GM03348 (cell line): ENCODE measurements at regions not wholly inside any gene's neighbourhood (a gene's known extent, or its start where the extent isn't known, plus 50 kb on each side); places are given as distances from the start of the nearest gene placed in this dataset.

Source experiments
- DNase-seq: peaks from one replicate; pipeline ENCODE4 v3.0.0; 2012; ENCODE audit warnings: low spot score

- no peak for DNase-seq
These were observed 118.5 kb upstream of the ADCY1 start for GRCh38 chr7:45455662-45456061.

- DNase-seq, result no peak
These were observed 118.1 kb upstream of the ADCY1 start for GRCh38 chr7:45456105-45456504.

- DNase-seq, result no peak
These were observed 117.2 kb upstream of the ADCY1 start for GRCh38 chr7:45456747-45457524.

GRCh38 chr7:45457591-45457990 lies 116.6 kb upstream of the ADCY1 start:
- DNase-seq, result no peak

GRCh38 chr7:45459476-45459875 lies 114.7 kb upstream of the ADCY1 start:
- DNase-seq, result no peak

GRCh38 chr7:45460379-45460778 lies 113.8 kb upstream of the ADCY1 start:
- no peak for DNase-seq

- no peak for DNase-seq
These were observed 113.1 kb upstream of the ADCY1 start for GRCh38 chr7:45461026-45461425.

GRCh38 chr7:45469103-45469502 lies 105.1 kb upstream of the ADCY1 start:
- DNase-seq, result no peak

GRCh38 chr7:45470031-45470430 lies 104.1 kb upstream of the ADCY1 start:
- DNase-seq, result no peak

- no peak for DNase-seq
These were observed 94.4 kb upstream of the ADCY1 start for GRCh38 chr7:45479781-45480180.

GRCh38 chr7:45482451-45482850 lies 91.7 kb upstream of the ADCY1 start:
- DNase-seq, result no peak

- DNase-seq, result no peak
These were observed 90.1 kb upstream of the ADCY1 start for GRCh38 chr7:45484094-45484493.

- DNase-seq, result no peak
These were observed 87.6 kb upstream of the ADCY1 start for GRCh38 chr7:45486575-45486974.

GRCh38 chr7:45494885-45495284 lies 79.3 kb upstream of the ADCY1 start:
- no peak for DNase-seq

GRCh38 chr7:45495618-45496017 lies 78.5 kb upstream of the ADCY1 start:
- DNase-seq, result no peak

- no peak for DNase-seq
These were observed 73.9 kb upstream of the ADCY1 start for GRCh38 chr7:45500257-45500656.

- no peak for DNase-seq
These were observed 72.4 kb upstream of the ADCY1 start for GRCh38 chr7:45501791-45502190.

- DNase-seq, result no peak
These were observed 68.1 kb upstream of the ADCY1 start for GRCh38 chr7:45506059-45506458.

GRCh38 chr7:45509222-45509621 lies 64.9 kb upstream of the ADCY1 start:
- DNase-seq, result no peak

- no peak for DNase-seq
These were observed 62.2 kb upstream of the ADCY1 start for GRCh38 chr7:45511721-45512597.

- no peak for DNase-seq
These were observed 59.2 kb upstream of the ADCY1 start for GRCh38 chr7:45514944-45515343.

- DNase-seq, result no peak
These were observed 58.8 kb upstream of the ADCY1 start for GRCh38 chr7:45515346-45515745.
